Loucy (cell line): ENCODE measurements at regions not wholly inside any gene's neighbourhood (a gene's known extent, or its start where the extent isn't known, plus 50 kb on each side); places are given as distances from the start of the nearest gene placed in this dataset.

Source experiments
- H2AFZ ChIP-seq: fragments of 200-600 bp; sonication (generic); 2 replicates; pipeline ENCODE4 v1.6.0; 2016; ENCODE audit warnings: antibody characterized with exemption, mild to moderate bottlenecking, low read length, moderate library complexity
- H3F3A ChIP-seq: fragments of 200-600 bp; 2 replicates; pipeline ENCODE4 v1.6.0; 2016; ENCODE audit warnings: antibody characterized with exemption, low read depth, mild to moderate bottlenecking
- H3K27me3 ChIP-seq: fragments of 200-600 bp; sonication (generic); 2 replicates; pipeline ENCODE4 v1.6.1; 2014; ENCODE audit warnings: low read length, mild to moderate bottlenecking; ENCODE audit not compliant: insufficient read depth, poor library complexity, severe bottlenecking
- H3K36me3 ChIP-seq: fragments of 200-600 bp; sonication (generic); 2 replicates; pipeline ENCODE4 v1.6.1; 2016; ENCODE audit warnings: low read length; ENCODE audit not compliant: insufficient read depth
- H3K4me1 ChIP-seq: fragments of 200-600 bp; sonication (generic); 2 replicates; pipeline ENCODE4 v1.5.1; 2014; ENCODE audit warnings: low read length, mild to moderate bottlenecking; ENCODE audit not compliant: insufficient read depth, poor library complexity, severe bottlenecking
- H3K4me2 ChIP-seq: fragments of 200-600 bp; sonication (generic); 2 replicates; pipeline ENCODE4 v1.6.0; 2014; ENCODE audit warnings: antibody characterized with exemption, low read length, low read depth, mild to moderate bottlenecking; ENCODE audit not compliant: poor library complexity, severe bottlenecking
- H3K4me3 ChIP-seq: fragments of 200-600 bp; sonication (generic); 2 replicates; pipeline ENCODE4 v1.5.1; 2014; ENCODE audit warnings: low read length, mild to moderate bottlenecking, mixed read lengths; ENCODE audit not compliant: poor library complexity, severe bottlenecking
- H3K79me2 ChIP-seq: fragments of 200-600 bp; sonication (generic); 2 replicates; pipeline ENCODE4 v1.6.1; 2014; ENCODE audit warnings: low read length; ENCODE audit not compliant: insufficient read depth
- H3K9ac ChIP-seq: fragments of 200-600 bp; sonication (generic); 2 replicates; pipeline ENCODE4 v1.6.0; 2014; ENCODE audit warnings: mild to moderate bottlenecking, low read depth, low read length, moderate library complexity; ENCODE audit not compliant: poor library complexity, severe bottlenecking
- H3K9me2 ChIP-seq: fragments of 200-600 bp; sonication (generic); replicated peaks from 2 replicates; pipeline ENCODE4 v1.6.1; 2016; ENCODE audit warnings: low read depth, low read length, mixed read lengths
- H3K9me3 ChIP-seq: fragments of 200-600 bp; sonication (generic); 2 replicates; pipeline ENCODE4 v1.6.1; 2014; ENCODE audit warnings: mild to moderate bottlenecking, antibody characterized with exemption, low read length, low read depth; ENCODE audit not compliant: insufficient read depth
- H4K20me1 ChIP-seq: fragments of 200-600 bp; sonication (generic); 2 replicates; pipeline ENCODE4 v1.6.0; 2014; ENCODE audit warnings: antibody characterized with exemption, low read length, mild to moderate bottlenecking; ENCODE audit not compliant: insufficient read depth, poor library complexity, severe bottlenecking
- EZH2phosphoT487 ChIP-seq: fragments of 200-600 bp; IDR thresholded peaks from 2 replicates; pipeline ENCODE4 v1.6.1; 2018; ENCODE audit warnings: antibody characterized with exemption, mild to moderate bottlenecking, moderate library complexity, borderline replicate concordance
- TF ChIP-seq, protein P1 (sequence below): fragments of 200-600 bp; sonication (generic); conservative IDR thresholded peaks from 2 replicates; pipeline ENCODE4 v1.5.1; 2014; ENCODE audit warnings: mild to moderate bottlenecking, antibody characterized with exemption, low read length

DNA sequence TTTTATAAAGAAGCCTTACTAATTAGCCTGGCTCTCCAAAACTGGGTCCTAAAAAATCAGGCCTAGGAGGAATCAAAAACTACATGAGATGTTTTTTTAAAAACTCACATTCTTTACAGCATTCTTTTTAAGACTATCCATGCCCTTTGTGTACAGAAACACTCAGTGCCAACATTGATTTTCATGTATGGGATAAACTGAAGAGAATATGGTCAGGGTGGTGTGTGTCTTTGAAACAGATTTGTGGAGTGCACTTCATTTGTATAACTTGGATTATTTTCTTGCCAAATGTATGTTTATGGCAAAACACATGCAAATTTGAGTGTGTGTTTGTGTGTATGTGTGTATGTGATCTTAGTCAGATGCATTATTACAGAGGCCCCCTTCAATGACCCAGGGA is 283.6 kb upstream of the ATP5MC3 start:
- no peak overlapping the region for H3K4me2 ChIP-seq
- TF ChIP-seq, protein P1, sequence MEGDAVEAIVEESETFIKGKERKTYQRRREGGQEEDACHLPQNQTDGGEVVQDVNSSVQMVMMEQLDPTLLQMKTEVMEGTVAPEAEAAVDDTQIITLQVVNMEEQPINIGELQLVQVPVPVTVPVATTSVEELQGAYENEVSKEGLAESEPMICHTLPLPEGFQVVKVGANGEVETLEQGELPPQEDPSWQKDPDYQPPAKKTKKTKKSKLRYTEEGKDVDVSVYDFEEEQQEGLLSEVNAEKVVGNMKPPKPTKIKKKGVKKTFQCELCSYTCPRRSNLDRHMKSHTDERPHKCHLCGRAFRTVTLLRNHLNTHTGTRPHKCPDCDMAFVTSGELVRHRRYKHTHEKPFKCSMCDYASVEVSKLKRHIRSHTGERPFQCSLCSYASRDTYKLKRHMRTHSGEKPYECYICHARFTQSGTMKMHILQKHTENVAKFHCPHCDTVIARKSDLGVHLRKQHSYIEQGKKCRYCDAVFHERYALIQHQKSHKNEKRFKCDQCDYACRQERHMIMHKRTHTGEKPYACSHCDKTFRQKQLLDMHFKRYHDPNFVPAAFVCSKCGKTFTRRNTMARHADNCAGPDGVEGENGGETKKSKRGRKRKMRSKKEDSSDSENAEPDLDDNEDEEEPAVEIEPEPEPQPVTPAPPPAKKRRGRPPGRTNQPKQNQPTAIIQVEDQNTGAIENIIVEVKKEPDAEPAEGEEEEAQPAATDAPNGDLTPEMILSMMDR = no peak
- H3K4me3 ChIP-seq = no peak overlapping the region
- no peaks in the 10 kb centered on the region for H3F3A ChIP-seq
- H3K9me2 ChIP-seq = no peaks in the 10 kb centered on the region
- H3K4me1 ChIP-seq = no peaks in the 10 kb centered on the region
- no peaks in the 10 kb centered on the region for H3K36me3 ChIP-seq
- no peaks in the 10 kb centered on the region for H3K27me3 ChIP-seq
- H3K9ac ChIP-seq = no peak overlapping the region
- no peaks in the 10 kb centered on the region for H4K20me1 ChIP-seq
- H3K79me2 ChIP-seq = no peaks in the 10 kb centered on the region
- H2AFZ ChIP-seq = no peak overlapping the region
- peaks cover 4% of the 10 kb centered on the region; the same call in 1 of the 2 replicates for H3K9me3 ChIP-seq

DNA sequence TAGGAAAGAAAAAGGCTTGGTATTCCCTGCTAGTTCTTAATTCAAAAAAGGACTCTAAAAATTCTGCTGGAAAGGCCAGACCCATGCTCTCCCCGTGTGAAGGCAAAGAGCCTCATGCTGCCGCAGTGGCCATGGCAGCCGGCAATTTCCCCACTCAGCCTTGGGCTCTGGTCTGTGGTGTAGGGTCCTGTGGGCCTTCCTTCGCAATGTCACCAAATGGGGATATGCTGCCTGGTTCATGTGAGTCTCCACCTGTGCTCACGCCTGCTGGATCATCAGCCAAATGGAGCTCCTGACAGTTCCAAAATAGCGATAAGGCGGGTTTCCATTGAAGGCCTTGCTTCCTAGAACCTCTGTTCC is 282.8 kb upstream of the ATP5MC3 start:
- Histone ChIP-seq H3K36me3 (no peaks in the 10 kb centered on the region), H3K4me2 (no peak overlapping the region), H3K27me3 (no peaks in the 10 kb centered on the region), H3K4me1 (no peaks in the 10 kb centered on the region), H3K79me2 (no peaks in the 10 kb centered on the region), H4K20me1 (no peaks in the 10 kb centered on the region), H3K9me2 (no peaks in the 10 kb centered on the region), H3K4me3 (no peak overlapping the region), H3F3A (no peaks in the 10 kb centered on the region), H3K9me3 (peaks cover 4% of the 10 kb centered on the region; the same call in 1 of the 2 replicates), H3K9ac (no peak overlapping the region), H2AFZ (no peak overlapping the region)
- TF ChIP-seq EZH2phosphoT487 = no peak
- TF ChIP-seq, protein P1 = no peak

DNA sequence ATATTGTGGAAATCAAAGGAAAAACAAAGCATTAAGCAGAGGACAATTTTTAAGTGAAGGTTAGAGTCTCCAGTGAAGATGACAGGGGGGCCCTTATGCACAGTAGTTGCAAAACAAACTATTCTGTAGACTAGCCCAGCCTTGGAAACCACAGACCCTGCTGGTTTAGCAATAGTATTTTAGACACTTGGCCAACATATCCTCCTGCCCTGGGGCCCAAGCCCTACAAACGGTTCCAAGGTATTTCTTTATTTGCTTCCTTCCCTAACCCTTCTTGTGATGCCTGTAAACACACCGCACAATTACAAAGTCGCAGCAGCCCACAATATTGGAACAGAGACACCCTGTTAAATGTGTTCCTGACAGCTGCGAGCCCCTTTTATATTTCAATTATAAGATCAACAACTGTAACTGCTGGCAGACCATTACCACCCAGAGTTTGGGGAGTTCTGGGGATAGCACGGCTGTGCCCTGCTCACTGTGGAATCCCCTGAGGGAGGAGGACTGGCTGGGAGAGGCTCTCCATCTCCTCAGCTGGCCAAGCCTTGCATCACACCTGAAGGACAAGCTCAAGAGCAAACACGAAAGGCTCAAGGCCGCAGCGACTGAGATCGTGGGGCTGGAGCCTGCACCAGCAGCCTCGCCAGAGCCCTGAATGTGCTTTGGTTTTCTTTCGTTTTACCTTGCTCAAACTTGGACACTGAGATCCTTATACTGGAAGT is 282.2 kb upstream of the ATP5MC3 start:
- H3K4me1 ChIP-seq = no peaks in the 10 kb centered on the region
- H2AFZ ChIP-seq = no peak overlapping the region
- TF ChIP-seq EZH2phosphoT487 = no peak
- TF ChIP-seq, protein P1 = no peak
- H3K27me3 ChIP-seq = no peaks in the 10 kb centered on the region
- H3F3A ChIP-seq = no peaks in the 10 kb centered on the region
- no peaks in the 10 kb centered on the region for H3K79me2 ChIP-seq
- no peaks in the 10 kb centered on the region for H3K36me3 ChIP-seq
- no peak overlapping the region for H3K4me2 ChIP-seq
- H3K9ac ChIP-seq = no peak overlapping the region
- no peaks in the 10 kb centered on the region for H3K9me2 ChIP-seq
- H3K9me3 ChIP-seq = peaks cover 4% of the 10 kb centered on the region; the same call in 1 of the 2 replicates
- no peaks in the 10 kb centered on the region for H4K20me1 ChIP-seq
- no peak overlapping the region for H3K4me3 ChIP-seq
